ENCODE measurements at regions not wholly inside any gene's neighbourhood (a gene's known extent, or its start where the extent isn't known, plus 50 kb on each side); places are given as distances from the start of the nearest gene placed in this dataset.

DNA sequence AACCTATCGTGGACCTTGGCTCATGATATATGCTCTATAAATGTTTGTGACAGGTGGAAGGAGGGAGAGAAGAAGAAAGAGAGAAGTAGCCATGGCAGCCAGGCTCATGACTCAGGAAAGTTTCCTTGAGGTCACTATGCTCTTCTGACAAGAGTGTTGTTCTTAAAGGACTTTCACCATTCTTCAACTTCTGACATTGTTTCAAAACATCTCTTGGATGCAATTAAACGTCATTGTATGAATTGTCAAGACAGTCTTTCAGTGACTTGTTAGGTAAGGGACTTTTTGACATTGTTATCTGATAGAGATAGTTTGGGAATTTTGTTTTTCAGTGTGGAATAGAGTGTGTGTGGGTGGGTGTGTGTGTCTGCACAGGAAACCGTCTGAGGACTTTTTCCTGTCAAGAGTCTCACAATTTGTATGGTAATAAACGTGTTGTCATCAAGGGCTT, 617.0 kb downstream of the MID1IP1 start:
- no peak for TF ChIP-seq CTCF (IDR thresholded peaks at IDR 0.05 in 8 of 11, conservative IDR thresholded peaks at IDR 0.05 in 3 of 11)
- TF ChIP-seq POLR2AphosphoS5 (IDR thresholded peaks at IDR 0.05) = no peak
- TF ChIP-seq POLR2A (IDR thresholded peaks at IDR 0.05) = no peak

Measured in spleen (tissue), 7 donors.